ENCODE measurements at regions not wholly inside any gene's neighbourhood (a gene's known extent, or its start where the extent isn't known, plus 50 kb on each side); places are given as distances from the start of the nearest gene placed in this dataset.

DNA sequence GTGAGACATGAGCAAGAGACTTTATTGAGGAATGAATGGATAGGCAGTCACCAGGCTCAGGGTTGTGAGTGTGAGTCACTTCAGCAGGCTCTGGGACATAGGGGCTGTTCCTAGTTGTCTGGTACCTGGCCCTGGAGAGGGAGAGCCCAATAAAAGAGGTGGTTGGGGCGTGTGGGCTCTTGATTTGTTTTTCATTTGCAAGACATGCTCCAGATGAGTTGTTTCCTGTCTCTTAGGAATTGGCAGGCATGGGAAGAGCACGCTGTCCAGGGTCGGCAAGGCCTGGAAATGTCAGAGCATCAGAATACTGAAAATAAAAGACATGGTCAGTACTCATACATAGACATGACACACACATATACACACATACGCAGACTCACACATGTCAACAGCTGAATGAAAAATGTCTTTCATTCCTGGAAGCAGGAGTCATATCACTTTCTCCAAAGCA is 166.3 kb upstream of the SULF2 start:
- H3K79me2 ChIP-seq (ENCODE audit: insufficient read depth, low read length) = no peaks in the 10 kb centered on the region
- POLR2A ChIA-PET = no interaction called here
- H3K27me3 ChIP-seq (ENCODE audit: control insufficient read depth in 1 of 2, insufficient read depth in 2 of 2, low read length in 2 of 2) = peaks cover 2 to 50% of the 10 kb centered on the region in 2 experiments; a peak in 4 of 5 replicates
- TF ChIP-seq RFX3 (CRISPR knock-in tag; IDR thresholded peaks at IDR 0.05) (no peak), ZGPAT (CRISPR knock-in tag; IDR thresholded peaks at IDR 0.05) (no peak), SATB2 (CRISPR knock-in tag; IDR thresholded peaks at IDR 0.05) (no peak), SRY (CRISPR knock-in tag; IDR thresholded peaks at IDR 0.05) (no peak), SALL2 (CRISPR knock-in tag; IDR thresholded peaks at IDR 0.05) (no peak), ZNF567 (CRISPR knock-in tag; IDR thresholded peaks at IDR 0.05; ENCODE audit: borderline replicate concordance) (no peak), SP4 (CRISPR knock-in tag; IDR thresholded peaks at IDR 0.05) (no peak), ZNF329 (CRISPR knock-in tag; IDR thresholded peaks at IDR 0.05; ENCODE audit: low read depth) (no peak), ZNF709 (CRISPR knock-in tag; IDR thresholded peaks at IDR 0.05) (no peak), ATF6 (CRISPR knock-in tag; conservative IDR thresholded peaks at IDR 0.05) (no peak), ZNF460 (CRISPR knock-in tag; IDR thresholded peaks at IDR 0.05; ENCODE audit: borderline replicate concordance) (no peak)
- TF ChIP-seq, protein P1, sequence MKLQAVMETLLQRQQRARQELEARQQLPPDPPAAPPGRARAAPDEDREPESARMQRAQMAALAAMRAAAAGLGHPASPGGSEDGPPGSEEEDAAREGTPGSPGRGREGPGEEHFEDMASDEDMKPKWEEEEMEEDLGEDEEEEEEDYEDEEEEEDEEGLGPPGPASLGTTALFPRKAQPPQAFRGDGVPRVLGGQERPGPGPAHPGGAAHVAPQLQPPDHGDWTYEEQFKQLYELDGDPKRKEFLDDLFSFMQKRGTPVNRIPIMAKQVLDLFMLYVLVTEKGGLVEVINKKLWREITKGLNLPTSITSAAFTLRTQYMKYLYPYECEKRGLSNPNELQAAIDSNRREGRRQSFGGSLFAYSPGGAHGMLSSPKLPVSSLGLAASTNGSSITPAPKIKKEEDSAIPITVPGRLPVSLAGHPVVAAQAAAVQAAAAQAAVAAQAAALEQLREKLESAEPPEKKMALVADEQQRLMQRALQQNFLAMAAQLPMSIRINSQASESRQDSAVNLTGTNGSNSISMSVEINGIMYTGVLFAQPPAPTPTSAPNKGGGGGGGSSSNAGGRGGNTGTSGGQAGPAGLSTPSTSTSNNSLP (IDR thresholded peaks at IDR 0.05; ENCODE audit: low read depth, low read length) = no peak
- no peak overlapping the region for H2AFZ ChIP-seq (ENCODE audit: low read length)
- H3K9ac ChIP-seq (ENCODE audit: insufficient read depth, low read depth, low read length) = no peak overlapping the region
- no peak overlapping the region for H3K4me3 ChIP-seq (replicated peaks in 1 of 3; ENCODE audit: insufficient read depth in 1 of 3, low read depth in 2 of 3, low read length in 3 of 3)
- in situ Hi-C loops (cut with HindIII; ENCODE audit: extremely low pct_ligation_motif_present, low pct_unique_long_range_greater_than_20kb) = no loop called here
- FAIRE-seq (no peak), ATAC-seq (no peak), DNase-seq (ENCODE audit: low spot score) (no peak)
- H3K27ac ChIP-seq (ENCODE audit: extremely low read length, insufficient read depth, low read length) = no peak overlapping the region
- CTCF ChIA-PET (ENCODE audit: low intra/inter-chr PET ratio, low total read pairs) = no interaction called here
- H3K9me3 ChIP-seq (ENCODE audit: low read length) = no peaks in the 10 kb centered on the region
- H4K20me1 ChIP-seq (ENCODE audit: insufficient read depth, low read length) = no peaks in the 10 kb centered on the region
- 49% methylated on average over 4 of the region's 4 CpGs for WGBS (ENCODE audit: low lambda C conversion rate)
- H3K4me2 ChIP-seq (ENCODE audit: low read depth, low read length) = no peak overlapping the region
- BruUV-seq (replicated peaks) = no TSS peak
- H3K4me1 ChIP-seq (ENCODE audit: insufficient read depth, low read length) = peaks cover 11% of the 10 kb centered on the region
- intact Hi-C loops (cut with micrococcal nuclease; ENCODE audit: unreplicated experiment) = no loop called here
- H3K36me3 ChIP-seq (replicated peaks in 1 of 2; ENCODE audit: control insufficient read depth in 1 of 2, insufficient read depth in 2 of 2, low read length in 2 of 2) = no peaks in the 10 kb centered on the region
